Stimulated activated CD4-positive, alpha-beta T cell treated with anti-CD3 and anti-CD28 coated beads, Interleukin-2, amount 100 ng/mL, for 4 hours (primary cell): ENCODE measurements at regions not wholly inside any gene's neighbourhood (a gene's known extent, or its start where the extent isn't known, plus 50 kb on each side); places are given as distances from the start of the nearest gene placed in this dataset.
"Not testable (repeated sequence)": the region's sequence is repeated elsewhere in the genome, so short reads cannot be mapped to it uniquely, and the experiment has no call there.

Source experiments
- DNase-seq: peaks from one replicate; pipeline ENCODE4 v3.0.0-alpha.2; 2020; ENCODE audit warnings: low read depth

- DNase-seq, result not testable (repeated sequence)
These were observed 194.2 kb upstream of the FBXL4 start for GRCh38 chr6:99141906-99142305.

DNA sequence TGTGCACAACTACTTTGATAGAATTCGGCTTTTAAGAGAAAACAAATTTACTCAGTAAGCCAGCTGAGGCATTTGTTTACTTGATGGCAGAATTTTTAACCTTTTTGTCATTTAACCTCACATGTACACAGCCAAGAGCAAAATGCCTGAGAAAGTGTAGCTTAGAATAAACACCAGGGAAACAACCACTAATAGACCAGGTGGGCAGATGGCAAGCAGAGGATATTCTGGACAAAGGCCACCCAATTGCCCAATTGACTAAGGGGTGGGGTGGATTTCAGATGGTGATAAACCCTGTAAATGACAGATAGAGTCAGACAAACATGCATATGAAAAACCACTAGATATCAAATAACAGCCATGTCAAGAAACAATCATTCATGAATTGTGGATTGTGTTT lies 190.7 kb upstream of the FBXL4 start:
- no peak for DNase-seq

- no peak for DNase-seq
These were observed 189.6 kb upstream of the FBXL4 start for GRCh38 chr6:99137314-99137713.

GRCh38 chr6:99136488-99136887 lies 188.7 kb upstream of the FBXL4 start:
- no peak for DNase-seq

DNA sequence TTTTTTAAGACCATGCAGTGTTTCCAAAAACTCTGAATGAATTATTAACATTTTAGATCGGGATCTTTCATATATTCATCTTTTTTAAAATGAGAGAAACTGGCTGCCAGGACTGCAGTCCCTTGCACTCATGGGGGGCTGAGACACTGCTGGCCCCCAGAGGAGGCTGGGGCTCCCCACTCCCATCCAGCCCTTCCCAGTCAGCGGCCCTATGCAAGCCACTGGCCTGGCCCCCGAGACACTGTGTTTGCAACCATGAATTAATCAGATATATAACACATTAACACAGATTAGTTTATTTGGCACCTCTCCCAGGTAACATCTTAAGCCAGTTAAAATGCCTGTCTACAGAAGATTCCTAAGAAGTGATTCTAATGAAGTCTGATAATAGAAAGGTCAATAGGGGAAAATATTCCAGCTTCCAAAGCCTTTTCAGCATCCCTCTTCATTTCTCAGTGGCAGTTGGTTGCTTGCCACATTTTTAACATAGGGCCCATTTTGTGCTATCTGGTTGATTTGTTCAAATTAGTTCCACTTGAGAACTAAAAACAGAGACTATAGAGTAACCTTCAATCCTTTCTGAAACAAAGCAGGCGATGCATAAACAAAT lies 184.4 kb upstream of the FBXL4 start:
- no peak for DNase-seq

DNA sequence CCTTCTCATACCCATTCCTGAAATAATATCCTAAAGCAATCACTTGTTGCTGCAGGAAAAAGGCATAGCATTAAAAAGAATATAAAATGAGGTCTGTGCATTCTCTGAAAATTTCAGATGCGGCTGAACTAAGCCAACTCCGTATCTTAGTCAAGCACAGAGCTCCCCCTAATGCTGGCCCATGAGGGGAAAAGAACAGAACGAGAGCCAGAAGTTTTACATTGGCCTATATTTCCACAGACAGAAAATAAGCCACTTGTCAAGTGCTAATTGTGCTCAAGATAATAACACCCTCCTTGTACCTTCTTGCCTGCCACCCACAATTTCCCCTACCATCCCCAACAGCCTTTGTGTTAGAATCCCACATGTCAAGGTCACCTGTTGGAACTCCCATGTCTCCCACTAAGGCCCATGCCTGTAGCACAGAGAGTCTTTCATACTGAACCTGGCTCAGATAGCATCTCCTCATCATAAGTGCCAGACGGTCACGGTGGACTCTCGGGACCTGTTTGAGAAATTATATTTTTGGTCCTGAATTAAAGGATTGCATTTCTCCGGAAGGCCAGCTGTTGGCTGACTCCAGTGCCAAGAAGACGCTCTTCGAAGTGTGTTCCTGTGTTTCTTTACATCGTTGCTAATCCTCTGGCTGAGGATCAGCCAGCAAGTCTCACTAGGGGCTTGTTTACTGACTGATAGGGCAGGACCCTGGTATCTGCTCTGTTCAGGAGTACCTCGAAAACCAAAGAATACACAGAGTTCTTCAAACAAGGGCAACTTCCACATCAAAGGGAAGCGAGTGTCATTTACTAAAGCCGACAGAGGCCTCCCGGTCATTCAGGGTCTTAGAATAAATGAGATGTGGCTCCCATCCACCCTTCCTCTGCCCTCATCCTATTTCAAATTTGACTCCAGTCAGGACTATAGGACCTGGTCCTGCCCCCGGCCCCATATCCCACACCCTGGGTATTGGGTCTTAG lies 183.4 kb upstream of the FBXL4 start:
- DNase-seq, result no peak

DNA sequence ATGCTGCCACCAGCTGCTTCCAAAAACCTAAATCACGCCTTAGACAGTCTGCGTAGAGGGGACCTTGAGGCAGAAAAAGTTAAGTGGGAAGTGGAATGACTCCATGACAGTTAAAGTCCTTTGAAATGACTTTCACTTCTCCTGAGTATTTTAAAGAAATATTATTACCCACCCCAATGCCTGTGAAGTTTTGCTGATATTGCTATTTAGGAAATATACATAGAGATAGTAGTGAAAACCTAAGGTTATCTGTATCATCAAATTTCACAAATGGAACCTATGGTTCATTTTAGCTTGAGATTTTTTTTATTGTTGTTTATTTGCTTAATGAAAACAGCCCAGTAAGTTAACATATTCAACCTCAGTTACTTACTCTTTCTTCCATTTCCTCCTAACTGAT lies 182.1 kb upstream of the FBXL4 start:
- DNase-seq, result no peak

- DNase-seq, result no peak
These were observed 174.0 kb upstream of the FBXL4 start for GRCh38 chr6:99121748-99122147.

- no peak for DNase-seq
These were observed 172.9 kb upstream of the FBXL4 start for GRCh38 chr6:99120641-99121040.

DNA sequence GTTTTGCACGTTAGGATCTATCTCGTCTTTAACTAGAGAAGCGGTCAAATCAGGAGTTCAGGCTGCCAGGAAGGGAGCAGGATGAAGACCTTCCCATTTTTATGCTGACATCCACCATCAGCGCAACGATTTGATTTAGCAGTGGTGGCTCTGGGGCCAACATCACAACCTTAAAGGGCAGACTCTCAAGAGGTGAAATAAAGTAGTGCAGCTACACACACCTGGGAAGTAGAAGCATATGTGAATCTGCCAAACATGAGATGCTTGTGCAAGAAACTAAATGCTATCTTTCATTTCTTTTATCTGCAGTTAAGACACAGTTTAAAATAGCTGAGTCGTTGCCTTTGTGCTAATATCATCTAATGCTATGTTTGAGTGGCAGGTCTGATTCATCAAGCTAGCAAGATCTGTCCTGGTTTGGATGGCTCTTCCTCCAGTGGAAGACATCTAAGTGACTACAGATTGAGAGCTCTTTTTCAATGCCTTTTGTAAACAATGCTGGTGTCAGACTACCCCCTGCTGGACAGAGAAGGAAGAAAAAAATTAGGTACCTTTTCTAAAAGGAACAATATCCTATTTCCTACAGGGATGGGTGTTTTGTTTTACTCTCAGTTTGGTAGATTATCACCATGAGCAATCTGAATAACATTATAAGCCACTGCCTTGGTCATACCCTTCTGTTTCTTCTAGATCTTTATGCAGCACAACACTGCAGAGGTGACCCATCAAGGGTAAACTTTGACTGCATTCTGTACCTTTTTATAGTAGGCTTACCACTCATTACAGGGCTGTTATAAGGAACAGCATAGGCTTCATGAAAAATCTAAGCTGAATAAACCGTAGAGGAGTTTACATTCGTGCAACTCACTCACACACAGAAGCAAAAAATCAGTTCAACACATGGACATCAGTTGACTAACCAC lies 171.6 kb upstream of the FBXL4 start:
- peak; percentile 9 for DNase-seq

DNA sequence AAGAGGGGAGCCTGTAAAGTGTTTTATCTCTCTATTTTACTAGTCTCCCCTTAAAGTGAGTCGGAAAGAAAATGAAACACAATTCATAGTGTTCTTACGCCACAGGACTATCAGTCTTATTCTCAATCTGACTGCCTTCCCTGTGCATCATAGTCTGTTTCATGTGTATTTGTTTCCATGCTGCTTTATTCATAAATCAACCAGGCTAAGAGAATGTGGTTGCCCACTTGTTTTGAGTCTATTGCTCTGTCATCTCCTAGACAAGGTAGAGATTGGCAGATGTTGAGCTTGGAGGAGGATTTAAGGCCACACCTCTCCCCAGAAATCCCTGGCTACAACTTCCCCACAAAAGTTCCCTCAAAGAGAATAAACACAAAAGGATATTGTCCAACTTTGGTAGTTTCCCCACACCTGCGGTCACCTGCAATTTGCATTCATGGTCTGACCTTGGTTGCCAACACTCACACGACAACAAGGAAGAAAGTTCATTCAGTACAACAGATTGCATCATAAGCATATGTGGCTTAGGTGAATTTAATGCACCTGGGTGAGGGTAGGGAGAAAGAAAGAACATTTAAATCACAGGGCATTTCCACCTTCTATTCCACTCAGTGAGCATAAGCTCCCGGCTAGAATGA lies 167.1 kb upstream of the FBXL4 start:
- no peak for DNase-seq

- DNase-seq, result no peak
These were observed 163.8 kb upstream of the FBXL4 start for GRCh38 chr6:99111590-99111989.

DNA sequence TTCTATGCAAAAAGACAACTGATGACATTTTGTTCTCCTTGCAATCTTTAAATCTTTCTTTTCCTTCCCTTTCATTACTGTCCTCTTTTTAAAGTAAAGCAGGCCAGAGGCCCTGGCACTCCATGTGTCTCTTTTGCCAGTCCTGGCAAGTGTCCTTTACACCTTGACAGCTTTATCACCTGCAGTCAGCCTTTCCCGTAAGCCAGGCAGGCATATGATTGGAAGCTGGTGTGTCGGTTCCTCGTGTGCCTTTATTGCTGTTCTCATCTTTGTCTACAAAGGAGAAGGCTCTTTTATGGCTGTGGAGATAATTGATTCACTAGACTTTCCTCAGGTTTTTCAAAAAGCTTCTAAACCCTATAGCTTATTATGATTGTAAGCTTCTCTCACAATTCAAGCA lies 162.3 kb upstream of the FBXL4 start:
- DNase-seq, result no peak

DNA sequence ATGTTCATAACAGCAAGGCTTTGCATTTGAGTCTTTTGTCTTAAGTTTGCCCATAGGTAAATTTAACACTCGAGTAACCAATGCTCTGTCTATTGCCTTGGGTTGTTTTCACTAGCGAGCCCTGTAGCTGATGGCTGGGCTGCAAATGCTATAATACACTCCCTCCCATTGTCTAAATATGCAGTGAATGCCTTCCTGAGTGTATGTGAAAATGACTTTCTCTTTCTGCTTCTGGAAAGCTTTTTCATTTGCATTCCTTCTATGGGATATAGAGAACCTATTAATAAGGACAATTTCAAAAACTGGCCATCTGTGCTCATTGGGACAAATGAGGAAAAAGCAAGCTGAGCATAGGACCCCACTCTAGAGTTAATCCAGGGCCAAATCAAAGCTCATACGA lies 156.5 kb upstream of the FBXL4 start:
- DNase-seq, result no peak

DNA sequence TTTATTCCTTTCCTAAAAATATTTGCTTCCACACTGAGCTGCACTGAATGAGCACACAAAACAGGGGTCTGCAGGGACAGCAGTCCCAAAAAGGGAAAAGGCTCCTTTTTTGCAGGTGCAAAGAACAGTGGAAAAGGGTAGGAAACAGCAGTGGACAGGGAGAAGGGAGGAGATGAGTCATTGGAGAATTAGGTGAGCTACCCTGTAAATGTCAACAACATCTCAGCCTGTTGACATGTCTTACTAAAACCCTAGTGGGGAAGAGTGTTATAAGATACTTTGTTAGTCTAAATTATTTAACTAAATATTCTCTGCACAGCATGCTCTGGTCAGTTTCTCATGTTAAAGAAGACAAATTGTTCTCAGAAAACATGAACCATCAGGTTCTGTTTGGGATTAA lies 151.5 kb upstream of the FBXL4 start:
- DNase-seq, result no peak

GRCh38 chr6:99096170-99096569 lies 148.4 kb upstream of the FBXL4 start:
- no peak for DNase-seq

- DNase-seq, result no peak
These were observed 145.9 kb upstream of the FBXL4 start for GRCh38 chr6:99093456-99094190.

DNA sequence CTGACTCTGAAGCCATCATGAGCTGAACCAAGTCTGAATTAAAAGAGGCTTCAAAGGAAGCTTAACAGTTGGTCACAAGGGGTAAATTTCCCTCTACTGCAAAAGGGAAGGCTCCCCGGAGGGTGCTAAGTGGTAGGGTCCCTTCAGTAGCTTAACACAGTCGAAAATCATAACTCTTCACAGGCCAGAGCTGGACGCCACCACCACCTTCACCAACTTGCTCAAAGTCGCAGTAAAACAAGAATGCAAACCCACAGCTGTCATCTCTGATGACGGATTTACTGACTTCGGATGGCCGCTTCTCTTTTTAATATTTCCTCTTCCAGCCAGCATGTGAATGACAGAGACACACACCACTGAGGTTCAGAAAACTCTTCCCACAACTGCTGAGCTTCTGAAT lies 144.7 kb upstream of the FBXL4 start:
- no peak for DNase-seq

GRCh38 chr6:99091985-99092384 lies 144.2 kb upstream of the FBXL4 start:
- DNase-seq, result no peak

GRCh38 chr6:99080191-99080590 lies 132.4 kb upstream of the FBXL4 start:
- DNase-seq, result no peak

DNA sequence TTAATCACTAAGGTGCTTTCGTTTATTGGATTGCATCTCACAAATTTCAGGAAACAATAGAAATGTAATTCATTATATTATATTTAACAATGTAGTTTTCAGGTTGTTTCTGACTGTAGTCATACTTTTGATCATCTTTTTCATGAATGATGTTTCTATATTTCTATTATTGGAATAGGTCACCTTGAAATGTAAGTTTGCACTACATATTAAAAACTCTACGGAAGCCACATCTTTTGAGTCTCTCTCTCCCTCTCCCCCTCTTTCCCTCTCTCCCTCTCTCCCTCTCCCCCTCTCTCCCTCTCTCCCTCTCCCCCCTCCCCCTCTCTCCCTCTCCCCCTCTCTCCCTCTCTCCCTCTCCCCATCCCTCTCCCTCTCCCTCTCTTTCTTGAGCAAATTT lies 131.3 kb upstream of the FBXL4 start:
- no peak for DNase-seq
